RWPE1 (cell line): ENCODE measurements at regions not wholly inside any gene's neighbourhood (a gene's known extent, or its start where the extent isn't known, plus 50 kb on each side); places are given as distances from the start of the nearest gene placed in this dataset.

ENCODE experiments used
- CTCF ChIA-PET: fragments of 350-600 bp; sonication (Branson Sonifier 250); formaldehyde crosslinking; extraction: SDS; loops from one replicate; lab custom pipeline; 2021; lab: Yijun Ruan, JAX
- POLR2A ChIA-PET: fragments of 400-600 bp; formaldehyde crosslinking; extraction: SDS; loops from one replicate; lab custom pipeline; 2020; ENCODE audit warnings: antibody characterized with exemption; ENCODE audit not compliant: low non-redundant PET; lab: Yijun Ruan, JAX
- DNase-seq: peaks from one replicate; pipeline ENCODE4 v3.0.0; 2012; ENCODE audit warnings: low spot score
- H3K27ac ChIP-seq: fragments of 450-650 bp; 2 replicates; pipeline ENCODE4 v1.5.1; 2017
- CTCF ChIP-seq: fragments of 450-650 bp; conservative IDR thresholded peaks from 2 replicates; pipeline ENCODE4 v1.5.1; 2017; ENCODE audit warnings: low read depth, mild to moderate bottlenecking

GRCh38 chr11:45725776-45726492 lies 60.5 kb upstream of the CHST1 start:
- H3K27ac ChIP-seq = no peak overlapping the region
- CTCF ChIA-PET = interaction anchor here (1.0 kb wide), 1 partner anchor 46 kb away, joined by 3 read pairs; no protein-coding TSS in a partner anchor
- no peak for DNase-seq
- TF ChIP-seq CTCF = no peak
- POLR2A ChIA-PET = no interaction called here

GRCh38 chr11:45725121-45725520 lies 59.7 kb upstream of the CHST1 start:
- CTCF ChIA-PET = interaction anchor here (1.0 kb wide), 1 partner anchor 47 kb away, joined by 3 read pairs; no protein-coding TSS in a partner anchor
- no peak for TF ChIP-seq CTCF
- H3K27ac ChIP-seq = no peak overlapping the region
- POLR2A ChIA-PET = no interaction called here
- no peak for DNase-seq

- TF ChIP-seq CTCF = no peak
- no peak for DNase-seq
- ChIA-PET CTCF (no interaction called here), POLR2A (no interaction called here)
- no peak overlapping the region for H3K27ac ChIP-seq
Measured at GRCh38 chr11:45724153-45724552, 58.7 kb upstream of the CHST1 start.

GRCh38 chr11:45723397-45723796 lies 58.0 kb upstream of the CHST1 start:
- no peak overlapping the region for H3K27ac ChIP-seq
- no peak for TF ChIP-seq CTCF
- ChIA-PET POLR2A (no interaction called here), CTCF (interaction anchor here (1.0 kb wide), 1 partner anchor 48 kb away, joined by 4 read pairs; no protein-coding TSS in a partner anchor)
- no peak for DNase-seq

GRCh38 chr11:45722144-45722543 lies 56.7 kb upstream of the CHST1 start:
- CTCF ChIA-PET = no interaction called here

GRCh38 chr11:45717526-45717925 lies 52.1 kb upstream of the CHST1 start:
- CTCF ChIA-PET = no interaction called here
- POLR2A ChIA-PET = no interaction called here
- H3K27ac ChIP-seq = no peak overlapping the region
- TF ChIP-seq CTCF = no peak
- DNase-seq = no peak

More at GRCh38 chr11:45722144-45722543, 56.7 kb upstream of the CHST1 start:
- POLR2A ChIA-PET = no interaction called here
- H3K27ac ChIP-seq = no peak overlapping the region
- no peak for DNase-seq
- TF ChIP-seq CTCF = no peak
